HEK293T (cell line): ENCODE measurements at regions not wholly inside any gene's neighbourhood (a gene's known extent, or its start where the extent isn't known, plus 50 kb on each side); places are given as distances from the start of the nearest gene placed in this dataset.

ENCODE experiments used
- CTBP1 ChIP-seq: fragments of 450-650 bp; IDR thresholded peaks from 2 replicates; pipeline ENCODE4 v1.6.1; 2016; ENCODE audit warnings: borderline replicate concordance
- ELF4 ChIP-seq: fragments of 450-650 bp; IDR thresholded peaks from 2 replicates; pipeline ENCODE4 v1.6.1; 2017; ENCODE audit warnings: antibody characterized with exemption
- FOXA1 ChIP-seq: fragments of 450-650 bp; IDR thresholded peaks from 2 replicates; pipeline ENCODE4 v1.6.1; 2016; ENCODE audit warnings: mild to moderate bottlenecking
- TARDBP ChIP-seq: fragments of 450-650 bp; IDR thresholded peaks from 2 replicates; pipeline ENCODE4 v1.6.1; 2016
- ZNF384 ChIP-seq: fragments of 450-650 bp; IDR thresholded peaks from 2 replicates; pipeline ENCODE4 v1.6.1; 2016

GRCh38 chr3:13766128-13766527 is 113.7 kb downstream of the WNT7A start:
- TF ChIP-seq ZNF384 = no peak
- TF ChIP-seq FOXA1 = no peak
- no peak for TF ChIP-seq CTBP1
- no peak for TF ChIP-seq TARDBP
- no peak for TF ChIP-seq ELF4
